GM12892 (cell line): ENCODE measurements at regions not wholly inside any gene's neighbourhood (a gene's known extent, or its start where the extent isn't known, plus 50 kb on each side); places are given as distances from the start of the nearest gene placed in this dataset.

Source experiments
- POLR2A ChIP-seq: IDR thresholded peaks from 2 replicates; pipeline ENCODE4 v1.6.1; 2011; ENCODE audit warnings: low read depth, low read length, control low read depth
- POLR2AphosphoS5 ChIP-seq: IDR thresholded peaks from 2 replicates; pipeline ENCODE4 v1.6.1; 2011; ENCODE audit warnings: low read depth, low read length, control low read depth
- TAF1 ChIP-seq: IDR thresholded peaks from 2 replicates; pipeline ENCODE4 v1.6.1; 2011; ENCODE audit warnings: low read depth, mild to moderate bottlenecking, control low read depth, low read length, borderline replicate concordance

- no peak for TF ChIP-seq POLR2A
- TF ChIP-seq TAF1, result no peak
- TF ChIP-seq POLR2AphosphoS5, result no peak
Measured at GRCh38 chr2:83808878-83809277, 650.2 kb downstream of the SUCLG1 start.
